Caco-2 (cell line): ENCODE measurements at regions not wholly inside any gene's neighbourhood (a gene's known extent, or its start where the extent isn't known, plus 50 kb on each side); places are given as distances from the start of the nearest gene placed in this dataset.

ENCODE experiments used
- BruUV-seq: library from RNA; stranded (reverse); fragments of 400-500 nt; replicated peaks from 2 replicates; lab custom pipeline; 2021; lab: Mats Ljungman, UMichigan
- CTCF ChIA-PET: fragments of 300-600 bp; sonication (Branson Sonifier 250); formaldehyde crosslinking; loops from one replicate; lab custom pipeline; 2022; ENCODE audit warnings: antibody characterized with exemption; lab: Charles Lee
- POLR2A ChIA-PET: fragments of 300-600 bp; sonication (Branson Sonifier 250); formaldehyde crosslinking; loops from one replicate; lab custom pipeline; 2022; ENCODE audit warnings: antibody characterized with exemption; lab: Charles Lee
- DNase-seq, 2 experiments: peaks; one replicate each; pipeline versions ENCODE4 v3.0.0 to v3.0.0-alpha.2; 2020 to 2022
- H3K27me3 ChIP-seq: replicated peaks from 2 replicates; pipeline ENCODE4 v1.6.0; 2011; ENCODE audit warnings: low read length; ENCODE audit not compliant: control insufficient read depth, insufficient read depth
- H3K36me3 ChIP-seq: 2 replicates; pipeline ENCODE4 v1.5.1; 2011; ENCODE audit warnings: low read length; ENCODE audit not compliant: control insufficient read depth, insufficient read depth
- H3K4me1 ChIP-seq: fragments of 250-450 bp; sonication (Bioruptor Pico); 2 replicates; pipeline ENCODE4 v1.5.1; 2020; ENCODE audit warnings: mild to moderate bottlenecking
- H3K4me3 ChIP-seq: 2 replicates; pipeline ENCODE4 v1.5.1; 2011; ENCODE audit warnings: low read depth, mild to moderate bottlenecking, control low read depth, low read length
- H3K9me3 ChIP-seq: fragments of 250-450 bp; sonication (Bioruptor Pico); 2 replicates; pipeline ENCODE4 v1.5.1; 2020; ENCODE audit warnings: mild to moderate bottlenecking, moderate library complexity
- H3K27ac Mint-ChIP-seq: one replicate; pipeline ENCODE4 v1.8.0; 2022; ENCODE audit warnings: mixed read lengths; ENCODE audit not compliant: unreplicated experiment
- H3K27me3 Mint-ChIP-seq: one replicate; pipeline ENCODE4 v1.8.0; 2022; ENCODE audit warnings: mixed read lengths; ENCODE audit not compliant: insufficient read depth, unreplicated experiment
- H3K36me3 Mint-ChIP-seq: one replicate; pipeline ENCODE4 v1.8.0; 2022; ENCODE audit warnings: mild to moderate bottlenecking, mixed read lengths; ENCODE audit not compliant: insufficient read depth, unreplicated experiment
- H3K4me1 Mint-ChIP-seq: one replicate; pipeline ENCODE4 v1.8.0; 2022; ENCODE audit warnings: low read depth, mixed read lengths; ENCODE audit not compliant: unreplicated experiment
- H3K4me3 Mint-ChIP-seq: one replicate; pipeline ENCODE4 v1.8.0; 2022; ENCODE audit warnings: mild to moderate bottlenecking, moderate library complexity, mixed read lengths; ENCODE audit not compliant: unreplicated experiment
- H3K9me3 Mint-ChIP-seq: one replicate; pipeline ENCODE4 v1.8.0; 2022; ENCODE audit warnings: mixed read lengths; ENCODE audit not compliant: unreplicated experiment
- intact Hi-C: fragments of 100-400 bp; cut with micrococcal nuclease; formaldehyde crosslinking; loops from one replicate; pipeline ENCODE4 v1.10.0; 2022; ENCODE audit not compliant: unreplicated experiment
- TF ChIP-seq, protein P1 (sequence below), 2 experiments: fragments of 200-600 bp in 1 of 2; IDR thresholded peaks; 1 replicate in 1 of 2; 2 replicates in 1 of 2; pipeline versions ENCODE4 v1.5.1 to v1.8.0; 2011 to 2022; ENCODE audit warnings: antibody characterized with exemption in 1 of 2, control low read depth in 1 of 2, inconsistent platforms in 1 of 2, low read depth in 1 of 2, low read length in 1 of 2, mild to moderate bottlenecking in 1 of 2, moderate library complexity in 1 of 2; ENCODE audit not compliant: insufficient read depth in 1 of 2, severe bottlenecking in 1 of 2, unreplicated experiment in 1 of 2

- H3K36me3 Mint-ChIP-seq: no peaks in the 10 kb centered on the region
- H3K4me1 ChIP-seq: no peaks in the 10 kb centered on the region
- no peaks in the 10 kb centered on the region for H3K4me1 Mint-ChIP-seq
- POLR2A ChIA-PET: interaction anchor here (0.5 kb wide), 1 partner anchor 796 kb away, joined by 3 read pairs; no protein-coding TSS in a partner anchor
- no peak for DNase-seq
- no peaks in the 10 kb centered on the region for H3K27me3 ChIP-seq
- intact Hi-C loops: no loop called here
- no peaks in the 10 kb centered on the region for H3K9me3 ChIP-seq
- H3K27me3 Mint-ChIP-seq: peaks cover 3% of the 10 kb centered on the region
- H3K4me3 ChIP-seq: no peak overlapping the region
- CTCF ChIA-PET: no interaction called here
- no TSS peak for BruUV-seq
- H3K9me3 Mint-ChIP-seq: peaks cover 7% of the 10 kb centered on the region
- H3K36me3 ChIP-seq: no peaks in the 10 kb centered on the region
- H3K27ac Mint-ChIP-seq: no peak overlapping the region
- H3K4me3 Mint-ChIP-seq: no peak overlapping the region
- TF ChIP-seq, protein P1, sequence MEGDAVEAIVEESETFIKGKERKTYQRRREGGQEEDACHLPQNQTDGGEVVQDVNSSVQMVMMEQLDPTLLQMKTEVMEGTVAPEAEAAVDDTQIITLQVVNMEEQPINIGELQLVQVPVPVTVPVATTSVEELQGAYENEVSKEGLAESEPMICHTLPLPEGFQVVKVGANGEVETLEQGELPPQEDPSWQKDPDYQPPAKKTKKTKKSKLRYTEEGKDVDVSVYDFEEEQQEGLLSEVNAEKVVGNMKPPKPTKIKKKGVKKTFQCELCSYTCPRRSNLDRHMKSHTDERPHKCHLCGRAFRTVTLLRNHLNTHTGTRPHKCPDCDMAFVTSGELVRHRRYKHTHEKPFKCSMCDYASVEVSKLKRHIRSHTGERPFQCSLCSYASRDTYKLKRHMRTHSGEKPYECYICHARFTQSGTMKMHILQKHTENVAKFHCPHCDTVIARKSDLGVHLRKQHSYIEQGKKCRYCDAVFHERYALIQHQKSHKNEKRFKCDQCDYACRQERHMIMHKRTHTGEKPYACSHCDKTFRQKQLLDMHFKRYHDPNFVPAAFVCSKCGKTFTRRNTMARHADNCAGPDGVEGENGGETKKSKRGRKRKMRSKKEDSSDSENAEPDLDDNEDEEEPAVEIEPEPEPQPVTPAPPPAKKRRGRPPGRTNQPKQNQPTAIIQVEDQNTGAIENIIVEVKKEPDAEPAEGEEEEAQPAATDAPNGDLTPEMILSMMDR (IDR thresholded peaks at IDR 0.05; ENCODE audit: insufficient read depth in 1 of 2, low read depth in 1 of 2, low read length in 1 of 2, severe bottlenecking in 1 of 2, unreplicated experiment in 1 of 2): no peak
Measured at GRCh38 chr2:12806549-12807242, 90.0 kb downstream of the TRIB2 start.

DNA sequence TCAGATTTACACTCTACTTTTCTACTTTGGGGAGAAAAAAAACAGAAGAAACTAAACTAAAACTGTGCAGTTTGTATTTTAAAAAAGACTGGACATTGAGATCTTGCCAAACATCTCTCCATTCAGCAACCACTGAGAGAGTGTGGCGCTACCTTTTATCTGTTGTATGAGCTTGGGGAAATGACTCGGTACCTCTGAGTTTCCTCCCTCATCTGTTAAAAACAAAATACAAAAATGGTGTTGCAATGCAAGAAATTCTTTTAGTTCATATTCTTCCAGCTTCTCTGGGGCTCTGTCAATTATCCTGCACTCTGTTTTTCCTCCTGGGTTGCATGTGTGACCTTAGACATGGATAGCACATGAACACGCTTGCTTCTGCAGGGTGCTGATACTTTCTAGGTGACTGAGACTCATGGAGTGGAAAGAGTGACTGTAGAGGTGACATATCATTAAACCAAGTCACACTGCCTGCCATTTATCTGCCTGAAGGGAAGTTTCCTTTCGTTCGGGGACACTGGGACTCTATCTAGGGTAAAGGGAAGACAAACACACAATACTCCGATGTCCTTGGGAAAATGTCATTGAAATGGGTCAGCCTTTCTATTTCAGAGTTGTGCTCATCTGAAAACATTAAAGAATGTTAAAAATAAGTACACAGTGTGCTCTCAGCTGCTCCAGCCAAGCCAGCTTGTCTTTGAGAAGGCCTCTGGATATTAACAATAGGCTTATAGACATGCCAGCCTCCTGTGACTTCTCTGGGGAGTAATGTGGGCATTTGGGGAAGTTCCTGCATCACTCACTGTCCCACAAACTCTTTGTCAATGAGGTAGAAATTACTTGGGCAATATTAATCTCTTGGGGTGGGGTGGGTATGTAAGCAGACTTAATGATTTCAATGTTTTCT is 91.4 kb downstream of the TRIB2 start:
- Mint-ChIP-seq H3K36me3 (no peaks in the 10 kb centered on the region), H3K4me1 (no peaks in the 10 kb centered on the region), H3K27me3 (peaks cover 3% of the 10 kb centered on the region), H3K4me3 (no peak overlapping the region), H3K27ac (no peak overlapping the region), H3K9me3 (no peaks in the 10 kb centered on the region)
- TF ChIP-seq, protein P1 (IDR thresholded peaks at IDR 0.05; ENCODE audit: insufficient read depth in 1 of 2, low read depth in 1 of 2, low read length in 1 of 2, severe bottlenecking in 1 of 2, unreplicated experiment in 1 of 2): no peak
- Histone ChIP-seq H3K9me3 (no peaks in the 10 kb centered on the region), H3K27me3 (no peaks in the 10 kb centered on the region), H3K4me3 (no peak overlapping the region), H3K36me3 (no peaks in the 10 kb centered on the region), H3K4me1 (no peaks in the 10 kb centered on the region)
- intact Hi-C loops: no loop called here
- DNase-seq: no peak
- no TSS peak for BruUV-seq
- CTCF ChIA-PET: no interaction called here
- POLR2A ChIA-PET: no interaction called here

- Mint-ChIP-seq H3K27me3 (peaks cover 3% of the 10 kb centered on the region), H3K36me3 (no peaks in the 10 kb centered on the region), H3K4me3 (no peak overlapping the region), H3K4me1 (no peaks in the 10 kb centered on the region), H3K9me3 (no peaks in the 10 kb centered on the region), H3K27ac (no peak overlapping the region)
- Histone ChIP-seq H3K36me3 (no peaks in the 10 kb centered on the region), H3K4me1 (no peaks in the 10 kb centered on the region), H3K27me3 (no peaks in the 10 kb centered on the region), H3K4me3 (no peak overlapping the region), H3K9me3 (no peaks in the 10 kb centered on the region)
- intact Hi-C loops: no loop called here
- ChIA-PET CTCF (no interaction called here), POLR2A (no interaction called here)
- DNase-seq: no peak
- no TSS peak for BruUV-seq
- TF ChIP-seq, protein P1 (IDR thresholded peaks at IDR 0.05; ENCODE audit: insufficient read depth in 1 of 2, low read depth in 1 of 2, low read length in 1 of 2, severe bottlenecking in 1 of 2, unreplicated experiment in 1 of 2): no peak
Measured at GRCh38 chr2:12809526-12809925, 92.8 kb downstream of the TRIB2 start.
